ENCODE measurements at regions not wholly inside any gene's neighbourhood (a gene's known extent, or its start where the extent isn't known, plus 50 kb on each side); places are given as distances from the start of the nearest gene placed in this dataset.

- no peak overlapping the region for H2BK20ac ChIP-seq (ENCODE audit: low read depth, low read length, poor library complexity, severe bottlenecking)
- H2BK5ac ChIP-seq (ENCODE audit: insufficient read length, low read length): no peak overlapping the region
- H3K4me1 ChIP-seq (ENCODE audit: insufficient read depth, low read length): no peaks in the 10 kb centered on the region
- no peak overlapping the region for H2BK15ac ChIP-seq (ENCODE audit: low read depth, low read length)
- no peaks in the 10 kb centered on the region for H3K9me3 Mint-ChIP-seq
- no peak for DNase-seq
- TF ChIP-seq CTCF (conservative IDR thresholded peaks at IDR 0.05): no peak
- H3K18ac ChIP-seq (ENCODE audit: insufficient read length, low read depth, low read length): no peak overlapping the region
- H4K91ac ChIP-seq (ENCODE audit: insufficient read length, low read depth, low read length): no peak overlapping the region
- no peak overlapping the region for H2AK5ac ChIP-seq (ENCODE audit: insufficient read length, low read length)
- H3T11ph ChIP-seq (ENCODE audit: low read length): no peak overlapping the region
- H3K27me3 Mint-ChIP-seq (ENCODE audit: low read depth): no peaks in the 10 kb centered on the region
- WGBS (ENCODE audit: extremely low coverage, insufficient read length, low lambda C conversion rate): no CpG with 5 or more reads among the region's 1 CpG
- H4K5ac ChIP-seq (ENCODE audit: insufficient read length, low read depth, low read length): no peak overlapping the region
- no peaks in the 10 kb centered on the region for H3K36me3 Mint-ChIP-seq (ENCODE audit: insufficient read depth in 1 of 3, low read depth in 3 of 3)
- no peaks in the 10 kb centered on the region for H4K20me1 ChIP-seq (ENCODE audit: control insufficient read depth, insufficient read depth, insufficient read length)
- H3K27me3 ChIP-seq (ENCODE audit: insufficient read depth, low read length): no peaks in the 10 kb centered on the region
- H3K56ac ChIP-seq (ENCODE audit: insufficient read length, low read depth, low read length): no peak overlapping the region
- H2BK120ac ChIP-seq (ENCODE audit: low read depth, low read length, poor library complexity, severe bottlenecking): no peak overlapping the region
- H3K27ac Mint-ChIP-seq: no peak overlapping the region
- H3K23me2 ChIP-seq (ENCODE audit: insufficient read length, low read depth, low read length, poor library complexity, severe bottlenecking): no peaks in the 10 kb centered on the region
- no peak overlapping the region for H2BK12ac ChIP-seq (ENCODE audit: insufficient read length, low read depth, low read length)
- H3K9me3 ChIP-seq (ENCODE audit: control insufficient read depth, low read depth, low read length): no peaks in the 10 kb centered on the region
- H3K4me1 Mint-ChIP-seq: no peaks in the 10 kb centered on the region
- no peak overlapping the region for H3K4ac ChIP-seq (ENCODE audit: low read depth, low read length)
- H3K79me2 ChIP-seq (ENCODE audit: insufficient read depth, low read length): no peaks in the 10 kb centered on the region
- no peak overlapping the region for H3K4me3 Mint-ChIP-seq
- H4K8ac ChIP-seq (replicated peaks; ENCODE audit: insufficient read length, low read depth, low read length): no peak overlapping the region
- H3K23ac ChIP-seq (ENCODE audit: insufficient read length, low read depth, low read length): no peak overlapping the region
- no peak overlapping the region for H3K9ac ChIP-seq (ENCODE audit: extremely low read depth, insufficient read length, low read length)
- H3K27ac ChIP-seq (ENCODE audit: insufficient read length, low read depth, low read length): no peak overlapping the region
- H3K4me2 ChIP-seq (ENCODE audit: insufficient read depth, insufficient read length, low read length): no peak overlapping the region
- H3K79me1 ChIP-seq (ENCODE audit: insufficient read depth, low read depth, low read length, poor library complexity, severe bottlenecking): no peaks in the 10 kb centered on the region
- H2AFZ ChIP-seq (ENCODE audit: low read length): no peak overlapping the region
- no peak overlapping the region for H3K14ac ChIP-seq (ENCODE audit: insufficient read depth, low read length)
Observed at GRCh38 chr3:4926892-4927291, 52.3 kb upstream of the BHLHE40 start.
